Stimulated activated CD4-positive, alpha-beta T cell treated with anti-CD3 and anti-CD28 coated beads, Interleukin-1b, Interleukin-23, amount 100 ng/mL, for 48 hours (primary cell): ENCODE measurements at regions not wholly inside any gene's neighbourhood (a gene's known extent, or its start where the extent isn't known, plus 50 kb on each side); places are given as distances from the start of the nearest gene placed in this dataset.
A peak's percentile ranks its signal among the peaks of the same experiment; 100 is the strongest.

Source experiments
- DNase-seq: peaks from one replicate; pipeline ENCODE4 v3.0.0-alpha.2; 2020

- DNase-seq, result no peak
Measured at GRCh38 chrX:9087271-9088040, 53.5 kb upstream of the FAM9B start.

- DNase-seq, result no peak
Measured at GRCh38 chrX:9088896-9089295, 55.0 kb upstream of the FAM9B start.

GRCh38 chrX:9090766-9091165 lies 56.8 kb upstream of the FAM9B start:
- DNase-seq, result no peak

GRCh38 chrX:9091258-9091657 lies 57.3 kb upstream of the FAM9B start:
- DNase-seq, result no peak

- DNase-seq, result no peak
Measured at GRCh38 chrX:9102956-9103355, 69.0 kb upstream of the FAM9B start.

GRCh38 chrX:9108054-9108453 lies 74.1 kb upstream of the FAM9B start:
- DNase-seq, result no peak

GRCh38 chrX:9110808-9111207 lies 76.9 kb upstream of the FAM9B start:
- no peak for DNase-seq

GRCh38 chrX:9114245-9114644 lies 80.3 kb upstream of the FAM9B start:
- no peak for DNase-seq

GRCh38 chrX:9117851-9118250 lies 83.9 kb upstream of the FAM9B start:
- no peak for DNase-seq

- no peak for DNase-seq
Measured at GRCh38 chrX:9122519-9123245, 88.8 kb upstream of the FAM9B start.

- no peak for DNase-seq
Measured at GRCh38 chrX:9127986-9128385, 94.1 kb upstream of the FAM9B start.

GRCh38 chrX:9130031-9130430 lies 96.1 kb upstream of the FAM9B start:
- no peak for DNase-seq

GRCh38 chrX:9131066-9131465 lies 97.1 kb upstream of the FAM9B start:
- DNase-seq, result peak; percentile 36

- no peak for DNase-seq
Measured at GRCh38 chrX:9132036-9132638, 98.2 kb upstream of the FAM9B start.

- no peak for DNase-seq
Measured at GRCh38 chrX:9133426-9133825, 99.5 kb upstream of the FAM9B start.

- DNase-seq, result no peak
Measured at GRCh38 chrX:9134366-9134765, 100.4 kb upstream of the FAM9B start.

GRCh38 chrX:9135901-9136510 lies 102.1 kb upstream of the FAM9B start:
- DNase-seq, result no peak

- DNase-seq, result no peak
Measured at GRCh38 chrX:9137152-9137551, 103.2 kb upstream of the FAM9B start.

GRCh38 chrX:9141496-9141895 lies 107.6 kb upstream of the FAM9B start:
- DNase-seq, result no peak

- no peak for DNase-seq
Measured at GRCh38 chrX:9144701-9145241, 110.8 kb upstream of the FAM9B start.

GRCh38 chrX:9146657-9147056 lies 112.7 kb upstream of the FAM9B start:
- no peak for DNase-seq

GRCh38 chrX:9147086-9147485 lies 113.2 kb upstream of the FAM9B start:
- DNase-seq, result no peak

- DNase-seq, result no peak
Measured at GRCh38 chrX:9147726-9148125, 113.8 kb upstream of the FAM9B start.
